ENCODE measurements at regions not wholly inside any gene's neighbourhood (a gene's known extent, or its start where the extent isn't known, plus 50 kb on each side); places are given as distances from the start of the nearest gene placed in this dataset.
"Not testable (repeated sequence)": the region's sequence is repeated elsewhere in the genome, so short reads cannot be mapped to it uniquely, and the experiment has no call there.

DNA sequence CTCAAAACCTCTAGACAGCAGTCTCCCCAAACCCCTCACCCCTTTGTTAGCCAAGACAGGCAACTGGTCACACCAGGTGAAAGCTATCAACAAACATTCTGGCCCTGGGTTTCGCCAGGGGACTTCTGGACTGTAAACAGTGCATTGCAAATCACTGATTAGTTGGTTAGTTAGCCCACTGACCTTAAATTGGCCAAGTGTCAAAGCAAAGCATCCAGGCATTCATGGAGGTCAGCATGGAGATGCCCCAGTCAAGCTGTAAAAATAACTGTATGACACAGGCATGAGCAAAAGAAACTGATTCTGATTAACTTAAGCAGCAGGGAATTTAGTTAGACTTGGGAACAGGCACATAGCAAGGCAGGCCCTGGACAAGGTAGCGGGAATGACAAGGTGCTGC, 156.0 kb upstream of the TTC29 start:
- no peaks in the 10 kb centered on the region for H3K36me3 Mint-ChIP-seq (ENCODE audit: low read depth)
- intact Hi-C loops (cut with micrococcal nuclease), result no loop called here
- H3K9me3 Mint-ChIP-seq, result no peaks in the 10 kb centered on the region
- no peaks in the 10 kb centered on the region for H3K4me1 Mint-ChIP-seq (ENCODE audit: low read depth)
- H3K4me3 Mint-ChIP-seq, result no peak overlapping the region
- H3K27me3 Mint-ChIP-seq, result peaks cover 2% of the 10 kb centered on the region
- no peak overlapping the region for H3K27ac Mint-ChIP-seq

- no peak overlapping the region for H3K27ac Mint-ChIP-seq
Measured at GRCh38 chr4:147102596-147102995, 156.9 kb upstream of the TTC29 start.

GRCh38 chr4:147103403-147103946, 157.8 kb upstream of the TTC29 start:
- no peak overlapping the region for H3K27ac Mint-ChIP-seq
- intact Hi-C loops (cut with micrococcal nuclease), result no loop called here
- no peak overlapping the region for H3K4me3 Mint-ChIP-seq
- H3K27me3 Mint-ChIP-seq, result peaks cover 1% of the 10 kb centered on the region
- no peaks in the 10 kb centered on the region for H3K9me3 Mint-ChIP-seq
- H3K36me3 Mint-ChIP-seq (ENCODE audit: low read depth), result no peaks in the 10 kb centered on the region
- H3K4me1 Mint-ChIP-seq (ENCODE audit: low read depth), result no peaks in the 10 kb centered on the region

More at GRCh38 chr4:147102596-147102995, 156.9 kb upstream of the TTC29 start:
- H3K4me1 Mint-ChIP-seq (ENCODE audit: low read depth), result no peaks in the 10 kb centered on the region
- H3K4me3 Mint-ChIP-seq, result no peak overlapping the region
- H3K36me3 Mint-ChIP-seq (ENCODE audit: low read depth), result no peaks in the 10 kb centered on the region
- intact Hi-C loops (cut with micrococcal nuclease), result no loop called here
- no peaks in the 10 kb centered on the region for H3K9me3 Mint-ChIP-seq
- H3K27me3 Mint-ChIP-seq, result peaks cover 1% of the 10 kb centered on the region

DNA sequence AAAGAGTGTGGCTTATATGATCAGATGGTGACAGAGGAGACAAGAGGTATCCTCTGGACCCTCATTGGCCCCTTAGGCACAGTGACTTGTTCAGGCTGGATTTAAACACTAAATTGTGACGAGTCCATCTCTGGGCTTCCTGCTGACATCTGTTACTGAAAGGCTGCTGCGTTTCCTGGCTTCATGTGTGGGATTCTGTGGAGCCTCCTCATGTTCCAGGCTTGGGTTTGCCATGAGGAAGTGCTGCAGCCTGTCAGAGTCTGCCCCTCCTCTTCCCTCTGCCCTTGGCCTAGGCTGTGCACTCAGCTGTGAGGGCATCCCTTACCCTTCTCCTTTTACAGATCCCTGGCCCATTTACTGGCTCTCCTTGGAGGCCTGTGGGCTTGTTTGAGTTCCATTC, 159.1 kb upstream of the TTC29 start:
- Mint-ChIP-seq H3K36me3 (ENCODE audit: low read depth) (no peaks in the 10 kb centered on the region), H3K27me3 (no peaks in the 10 kb centered on the region), H3K4me1 (ENCODE audit: low read depth) (no peaks in the 10 kb centered on the region), H3K4me3 (no peak overlapping the region), H3K9me3 (no peaks in the 10 kb centered on the region), H3K27ac (no peak overlapping the region)
- intact Hi-C loops (cut with micrococcal nuclease), result no loop called here

GRCh38 chr4:147108409-147108808, 162.7 kb upstream of the TTC29 start:
- Mint-ChIP-seq H3K9me3 (peaks cover 7% of the 10 kb centered on the region), H3K27me3 (no peaks in the 10 kb centered on the region), H3K4me1 (ENCODE audit: low read depth) (no peaks in the 10 kb centered on the region), H3K27ac (no peak overlapping the region), H3K4me3 (no peak overlapping the region), H3K36me3 (ENCODE audit: low read depth) (no peaks in the 10 kb centered on the region)
- intact Hi-C loops (cut with micrococcal nuclease), result no loop called here

DNA sequence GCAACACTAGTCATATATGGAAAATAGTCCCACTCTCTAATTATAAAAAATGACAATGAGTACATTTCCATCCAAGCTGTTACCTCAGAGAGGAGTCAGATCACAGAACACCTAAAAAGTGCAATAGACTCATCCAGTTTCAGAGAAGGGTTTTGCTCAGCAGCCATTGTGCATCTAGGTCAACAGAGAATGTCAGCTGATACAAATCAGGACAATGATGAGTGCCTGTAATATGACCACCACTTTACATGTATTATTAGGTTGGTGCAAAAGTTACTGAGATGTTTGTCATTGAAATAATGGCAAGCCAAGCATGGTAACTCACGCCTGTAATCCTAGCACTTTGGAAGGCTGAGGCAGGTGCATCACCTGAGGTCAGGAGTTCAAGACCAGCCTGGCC, 164.1 kb upstream of the TTC29 start:
- H3K4me3 Mint-ChIP-seq, result no peak overlapping the region
- no peaks in the 10 kb centered on the region for H3K36me3 Mint-ChIP-seq (ENCODE audit: low read depth)
- H3K27ac Mint-ChIP-seq, result no peak overlapping the region
- H3K9me3 Mint-ChIP-seq, result peaks cover 15% of the 10 kb centered on the region
- intact Hi-C loops (cut with micrococcal nuclease), result no loop called here
- H3K27me3 Mint-ChIP-seq, result no peaks in the 10 kb centered on the region
- no peaks in the 10 kb centered on the region for H3K4me1 Mint-ChIP-seq (ENCODE audit: low read depth)

DNA sequence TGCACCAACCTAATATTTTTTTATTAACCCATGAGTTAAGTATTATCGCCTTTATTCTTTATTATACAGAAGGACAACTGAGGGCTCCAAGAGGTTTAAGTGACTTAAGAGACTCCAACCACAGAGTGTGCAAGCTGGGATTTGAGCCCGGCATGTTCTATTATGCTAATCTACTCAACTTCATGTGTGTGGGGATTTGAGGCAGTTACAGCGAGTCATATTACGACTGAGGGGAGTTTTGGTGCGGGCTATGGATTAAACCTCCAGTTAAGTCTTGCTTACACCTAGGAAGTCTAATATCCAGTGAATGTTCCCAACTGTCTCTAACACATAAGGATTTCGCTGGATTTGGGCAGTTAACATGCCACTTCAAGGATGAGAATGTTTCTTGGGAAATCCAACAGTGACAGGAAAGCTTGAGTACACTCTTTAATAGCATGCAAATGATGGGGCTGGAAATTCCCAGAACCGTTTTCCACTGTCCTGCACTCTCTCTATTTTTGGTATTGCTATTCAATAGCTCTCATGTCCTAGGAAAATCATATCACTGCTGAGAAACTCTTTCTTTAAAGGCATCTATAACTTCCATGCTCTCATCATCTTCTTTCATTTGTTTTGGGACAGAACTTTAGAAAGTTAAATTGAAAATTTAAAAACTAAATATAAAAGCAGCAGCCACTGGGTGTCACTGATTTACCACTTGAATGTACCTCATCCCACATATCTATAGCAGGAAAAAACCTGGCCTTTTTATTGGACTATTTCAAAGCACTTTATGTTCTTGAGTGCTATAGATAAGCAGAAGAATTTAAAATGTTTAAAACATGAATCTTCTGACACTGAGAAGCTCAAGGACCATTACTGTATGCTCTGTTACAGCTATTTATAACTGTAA, 165.1 kb upstream of the TTC29 start:
- Mint-ChIP-seq H3K9me3 (peaks cover 21% of the 10 kb centered on the region), H3K36me3 (ENCODE audit: low read depth) (no peaks in the 10 kb centered on the region), H3K4me3 (no peak overlapping the region), H3K27ac (no peak overlapping the region), H3K27me3 (no peaks in the 10 kb centered on the region), H3K4me1 (ENCODE audit: low read depth) (no peaks in the 10 kb centered on the region)
- intact Hi-C loops (cut with micrococcal nuclease), result no loop called here

DNA sequence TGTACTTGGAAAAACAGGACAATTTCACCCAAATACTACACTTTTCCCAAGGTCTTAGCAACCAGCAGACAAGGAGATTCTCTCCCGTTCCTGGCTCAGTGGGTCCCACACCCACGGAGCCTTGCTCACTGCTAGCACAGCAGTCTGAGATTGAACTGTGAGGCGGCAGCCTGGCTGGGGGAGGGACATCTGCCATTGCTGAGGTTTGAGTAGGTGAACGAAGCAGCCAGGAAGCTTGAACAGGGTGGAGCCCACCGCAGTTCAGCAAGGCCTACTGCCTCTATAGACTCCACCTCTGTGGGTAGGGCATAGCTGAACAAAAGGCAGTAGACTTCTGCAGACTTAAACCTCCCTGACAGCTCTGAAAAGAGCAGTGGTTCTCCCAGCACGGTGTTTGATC, 166.5 kb upstream of the TTC29 start:
- intact Hi-C loops (cut with micrococcal nuclease); H3K36me3 Mint-ChIP-seq (ENCODE audit: low read depth); H3K27ac Mint-ChIP-seq; H3K4me1 Mint-ChIP-seq (ENCODE audit: low read depth); H3K4me3 Mint-ChIP-seq; H3K27me3 Mint-ChIP-seq: not testable (repeated sequence)
- peaks cover 21% of the 10 kb centered on the region for H3K9me3 Mint-ChIP-seq

DNA sequence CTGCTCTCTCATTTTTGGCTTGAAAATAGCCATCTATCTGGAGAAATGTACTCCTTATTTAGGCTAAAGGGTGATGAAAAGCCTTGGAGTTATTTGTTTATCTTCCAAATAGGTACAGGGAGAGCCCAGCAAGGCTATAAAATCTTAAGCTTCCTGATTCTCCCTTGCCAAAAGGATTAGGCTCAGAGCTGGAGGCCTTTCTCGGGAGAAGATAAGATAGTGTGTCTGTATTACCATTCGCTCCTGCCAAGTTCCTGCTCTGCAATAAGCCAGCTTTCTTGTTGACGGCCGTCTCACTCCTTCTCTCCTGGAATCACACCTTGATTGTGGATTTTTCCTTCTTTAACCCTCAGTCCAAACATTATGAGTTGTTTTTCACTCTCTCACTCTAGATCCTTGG, 171.8 kb upstream of the TTC29 start:
- H3K4me3 Mint-ChIP-seq, result no peak overlapping the region
- H3K4me1 Mint-ChIP-seq (ENCODE audit: low read depth), result no peaks in the 10 kb centered on the region
- peaks cover 21% of the 10 kb centered on the region for H3K9me3 Mint-ChIP-seq
- intact Hi-C loops (cut with micrococcal nuclease), result no loop called here
- H3K27me3 Mint-ChIP-seq, result no peaks in the 10 kb centered on the region
- no peaks in the 10 kb centered on the region for H3K36me3 Mint-ChIP-seq (ENCODE audit: low read depth)
- no peak overlapping the region for H3K27ac Mint-ChIP-seq

GRCh38 chr4:147118528-147118927, 172.9 kb upstream of the TTC29 start:
- no peak overlapping the region for H3K4me3 Mint-ChIP-seq

DNA sequence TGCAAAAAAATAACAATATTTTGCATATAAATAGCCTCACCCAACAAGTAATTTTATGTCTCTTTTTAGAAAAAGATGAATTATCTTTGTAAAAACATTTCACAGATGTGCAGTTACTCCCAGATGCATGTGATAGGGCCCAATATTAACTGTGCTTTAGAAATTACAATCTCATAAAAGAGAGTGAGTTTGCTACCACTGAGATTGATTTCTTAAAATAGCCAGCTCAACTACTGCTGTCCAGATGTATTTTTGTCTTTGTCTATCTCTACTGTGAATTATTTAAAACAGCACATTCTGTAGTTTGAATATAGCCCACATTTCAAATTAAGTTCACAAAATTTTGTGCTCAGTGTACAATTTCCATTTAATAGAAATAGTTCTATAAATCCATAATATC, 177.0 kb upstream of the TTC29 start:
- intact Hi-C loops (cut with micrococcal nuclease), result no loop called here
- Mint-ChIP-seq H3K9me3 (peaks cover 8% of the 10 kb centered on the region), H3K27ac (no peak overlapping the region), H3K4me1 (ENCODE audit: low read depth) (no peaks in the 10 kb centered on the region), H3K4me3 (no peak overlapping the region), H3K36me3 (ENCODE audit: low read depth) (no peaks in the 10 kb centered on the region), H3K27me3 (no peaks in the 10 kb centered on the region)

More at GRCh38 chr4:147118528-147118927, 172.9 kb upstream of the TTC29 start:
- no peaks in the 10 kb centered on the region for H3K27me3 Mint-ChIP-seq
- H3K9me3 Mint-ChIP-seq, result peaks cover 13% of the 10 kb centered on the region
- H3K4me1 Mint-ChIP-seq (ENCODE audit: low read depth), result no peaks in the 10 kb centered on the region
- intact Hi-C loops (cut with micrococcal nuclease), result no loop called here
- no peaks in the 10 kb centered on the region for H3K36me3 Mint-ChIP-seq (ENCODE audit: low read depth)
- no peak overlapping the region for H3K27ac Mint-ChIP-seq

GRCh38 chr4:147123146-147123545, 177.5 kb upstream of the TTC29 start:
- intact Hi-C loops (cut with micrococcal nuclease), result no loop called here
- Mint-ChIP-seq H3K9me3 (peaks cover 8% of the 10 kb centered on the region), H3K4me3 (no peak overlapping the region), H3K36me3 (ENCODE audit: low read depth) (no peaks in the 10 kb centered on the region), H3K4me1 (ENCODE audit: low read depth) (no peaks in the 10 kb centered on the region), H3K27ac (no peak overlapping the region), H3K27me3 (no peaks in the 10 kb centered on the region)

DNA sequence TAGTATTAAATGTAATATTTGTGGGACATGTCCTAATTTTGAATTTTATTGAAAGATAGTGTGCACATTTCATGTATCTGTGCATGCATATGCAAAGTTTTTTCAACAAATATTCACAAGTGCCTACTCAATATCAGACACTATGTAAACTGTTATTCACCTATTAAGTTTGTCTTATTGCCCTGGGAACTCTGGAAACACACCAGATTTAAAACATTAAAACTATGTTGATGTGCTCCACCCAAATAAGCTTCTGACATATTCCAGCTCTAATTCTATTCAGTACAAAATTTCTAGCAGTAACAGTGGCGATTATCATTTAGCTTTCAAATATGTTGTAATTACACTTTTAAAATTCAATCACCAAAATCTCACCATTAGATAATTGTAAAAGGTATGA, 183.1 kb upstream of the TTC29 start:
- no peaks in the 10 kb centered on the region for H3K36me3 Mint-ChIP-seq (ENCODE audit: low read depth)
- peaks cover 8% of the 10 kb centered on the region for H3K9me3 Mint-ChIP-seq
- H3K4me1 Mint-ChIP-seq (ENCODE audit: low read depth), result no peaks in the 10 kb centered on the region
- intact Hi-C loops (cut with micrococcal nuclease), result no loop called here
- H3K27me3 Mint-ChIP-seq, result no peaks in the 10 kb centered on the region
- no peak overlapping the region for H3K27ac Mint-ChIP-seq
- H3K4me3 Mint-ChIP-seq, result no peak overlapping the region

- H3K9me3 Mint-ChIP-seq, result peaks cover 8% of the 10 kb centered on the region
- H3K36me3 Mint-ChIP-seq (ENCODE audit: low read depth), result no peaks in the 10 kb centered on the region
- H3K27me3 Mint-ChIP-seq, result no peaks in the 10 kb centered on the region
- no peaks in the 10 kb centered on the region for H3K4me1 Mint-ChIP-seq (ENCODE audit: low read depth)
- H3K27ac Mint-ChIP-seq, result no peak overlapping the region
- intact Hi-C loops (cut with micrococcal nuclease), result no loop called here
- H3K4me3 Mint-ChIP-seq, result no peak overlapping the region
Measured at GRCh38 chr4:147129687-147130086, 184.0 kb upstream of the TTC29 start.

All from dendritic cell treated with granulocyte-macrophage colony-stimulating factor and Interleukin-4, amounts not matched to agents 40 ng/mL and 50 ng/mL, for 4 days (primary cell).